GM18867 (cell line): ENCODE measurements at regions not wholly inside any gene's neighbourhood (a gene's known extent, or its start where the extent isn't known, plus 50 kb on each side); places are given as distances from the start of the nearest gene placed in this dataset.
"Not testable (repeated sequence)": the region's sequence is repeated elsewhere in the genome, so short reads cannot be mapped to it uniquely, and the experiment has no call there.

Experiments used
- ATAC-seq: cut with Tn5 transposase; IDR thresholded peaks from one replicate; pipeline ENCODE4 v1.9.1; 2021; ENCODE audit warnings: mild to moderate bottlenecking, moderate library complexity; ENCODE audit not compliant: unreplicated experiment

- not testable (repeated sequence) for ATAC-seq
Observed at GRCh38 chr15:35967968-35968367, 422.0 kb upstream of the DPH6 start.

GRCh38 chr15:35973029-35973428 lies 427.1 kb upstream of the DPH6 start:
- no peak for ATAC-seq

GRCh38 chr15:35974052-35974451 lies 428.1 kb upstream of the DPH6 start:
- no peak for ATAC-seq

GRCh38 chr15:35975941-35976340 lies 430.0 kb upstream of the DPH6 start:
- no peak for ATAC-seq

DNA sequence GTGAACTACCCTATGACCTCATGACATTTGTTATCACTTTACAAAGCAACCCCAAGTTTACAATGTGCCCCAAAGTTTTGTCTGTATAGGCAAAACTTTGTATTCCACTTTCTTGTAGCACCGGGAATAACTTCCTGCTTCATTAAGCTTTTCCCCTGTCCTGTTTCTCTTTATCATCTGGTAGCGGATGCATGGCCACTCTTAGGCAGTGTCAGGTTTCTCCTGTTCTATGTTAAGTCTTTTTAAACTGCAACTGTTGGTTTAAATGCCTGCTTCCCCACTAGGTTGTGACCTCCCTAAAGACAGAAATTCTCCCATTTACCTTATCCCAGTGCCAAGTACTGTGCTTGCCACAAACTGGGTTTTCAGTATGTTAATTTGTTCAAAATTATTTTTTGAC lies 433.6 kb upstream of the DPH6 start:
- no peak for ATAC-seq

DNA sequence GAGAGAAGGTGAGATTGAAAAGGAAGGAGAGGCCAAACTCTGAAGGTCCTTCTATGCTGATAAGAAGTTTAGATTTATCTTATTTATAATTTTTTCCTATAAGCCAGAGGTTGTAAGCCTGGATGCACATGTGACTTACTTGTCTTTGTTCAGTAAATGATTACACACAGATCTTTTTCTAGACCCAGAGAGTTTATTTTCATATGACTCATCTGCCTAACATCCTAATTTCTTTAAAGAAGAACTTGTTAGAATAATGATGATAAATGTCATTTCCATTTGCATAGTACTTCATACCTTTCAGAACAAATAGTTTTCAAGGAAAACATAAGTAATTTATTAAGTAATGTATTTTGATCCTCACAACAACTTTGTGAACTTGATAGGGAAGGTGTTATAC lies 434.8 kb upstream of the DPH6 start:
- ATAC-seq, result no peak

- no peak for ATAC-seq
Observed at GRCh38 chr15:35986191-35986721, 440.3 kb upstream of the DPH6 start.

DNA sequence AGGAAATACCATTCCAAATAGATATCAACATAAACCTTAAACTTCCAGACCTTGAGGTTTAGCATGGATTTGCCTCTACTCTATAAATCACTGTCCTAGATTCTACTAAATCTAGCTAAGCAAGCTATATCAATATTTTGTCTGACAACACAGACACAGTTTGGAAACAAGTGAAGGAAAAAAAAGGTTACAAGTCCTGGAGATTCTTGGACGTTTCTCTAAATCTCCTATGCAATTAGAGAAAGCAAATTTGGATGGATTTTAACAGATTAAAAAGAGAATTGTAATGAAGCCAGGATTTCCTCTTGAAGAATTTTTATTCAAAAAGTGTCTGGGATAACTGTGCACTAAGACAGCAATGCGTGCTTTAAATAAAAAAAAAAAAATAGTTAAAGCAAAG lies 441.1 kb upstream of the DPH6 start:
- no peak for ATAC-seq

DNA sequence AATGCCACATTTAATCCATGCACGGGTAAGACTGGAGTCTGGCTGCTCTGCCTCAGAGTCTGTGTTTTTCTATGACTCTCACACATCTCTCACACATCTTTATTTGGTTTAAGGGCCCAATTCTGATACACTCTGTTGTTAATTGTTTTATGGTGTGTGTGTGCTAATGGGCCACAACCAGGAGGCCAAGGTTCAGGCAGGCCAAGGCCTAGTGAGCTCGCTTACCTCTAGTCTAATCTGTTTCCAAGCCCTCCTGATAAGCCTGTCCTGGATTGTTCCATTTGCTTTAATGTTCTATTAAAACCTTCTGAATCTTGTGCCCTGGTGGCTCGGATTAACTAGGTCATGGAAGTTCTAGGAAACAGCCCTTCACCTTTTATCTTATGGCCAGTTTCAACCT lies 445.4 kb upstream of the DPH6 start:
- ATAC-seq, result no peak

GRCh38 chr15:35992791-35993190 lies 446.8 kb upstream of the DPH6 start:
- no peak for ATAC-seq

DNA sequence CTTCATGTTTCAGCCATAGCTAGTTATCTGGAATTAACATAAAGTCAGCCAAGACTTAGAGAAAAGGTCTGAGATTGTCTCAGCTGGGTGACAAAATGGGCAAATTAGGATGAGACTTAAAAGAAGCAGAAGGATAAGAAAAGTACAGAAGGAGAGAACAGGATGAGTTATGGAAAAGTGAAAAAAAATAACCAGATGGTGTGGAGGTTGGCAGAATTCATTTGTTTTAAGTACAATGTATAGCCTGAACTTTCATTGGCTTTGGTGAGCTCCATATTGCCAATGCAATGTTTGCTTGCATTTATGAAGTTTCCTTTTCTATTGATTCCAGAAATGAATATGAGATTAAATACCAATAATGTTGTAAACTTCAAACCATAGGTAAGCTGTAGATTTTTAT lies 447.2 kb upstream of the DPH6 start:
- no peak for ATAC-seq

- no peak for ATAC-seq
Observed at GRCh38 chr15:35994876-35995275, 448.9 kb upstream of the DPH6 start.

DNA sequence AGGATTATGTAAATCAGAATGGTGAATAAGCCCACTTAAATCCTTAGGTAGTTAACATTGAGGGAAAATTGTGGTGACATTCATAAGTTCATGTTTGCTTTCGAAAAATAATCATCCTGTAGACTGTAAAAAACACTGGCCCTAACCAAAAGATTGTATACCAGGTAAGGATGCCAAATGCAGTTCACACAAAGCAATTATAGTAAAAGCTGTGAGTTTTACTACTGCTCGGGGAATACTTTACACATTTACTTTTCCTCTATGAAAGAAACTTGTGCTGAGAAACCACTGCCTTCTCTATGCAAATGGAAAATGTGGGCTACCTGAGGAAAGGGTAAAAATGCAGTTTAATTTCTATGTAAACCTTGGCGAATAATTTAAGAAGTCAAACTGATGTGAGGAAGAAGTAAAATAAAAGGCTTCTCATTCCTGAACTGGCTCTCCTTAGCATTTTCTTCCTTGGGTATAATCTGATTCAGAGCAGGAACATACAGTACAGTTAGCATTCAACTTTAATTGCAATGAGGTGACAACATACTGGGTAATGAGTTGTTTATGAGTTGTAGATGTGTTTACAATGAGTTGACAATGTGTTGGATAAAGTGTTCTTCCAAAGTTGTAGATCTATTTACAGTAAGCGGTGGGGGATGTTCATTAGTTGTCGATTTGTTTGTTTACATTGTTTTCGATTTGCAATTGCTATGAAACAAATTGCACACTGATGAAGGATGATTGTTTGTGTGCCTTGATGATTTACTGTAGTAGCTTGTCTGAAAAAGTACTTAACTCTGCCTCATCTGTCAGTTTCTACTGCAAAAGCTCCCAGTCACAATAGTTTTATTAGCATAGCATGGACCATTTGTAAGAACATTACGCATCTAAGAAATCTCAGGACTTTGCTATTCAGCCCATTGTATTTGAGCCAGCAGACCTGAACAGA lies 453.0 kb upstream of the DPH6 start:
- ATAC-seq, result no peak

DNA sequence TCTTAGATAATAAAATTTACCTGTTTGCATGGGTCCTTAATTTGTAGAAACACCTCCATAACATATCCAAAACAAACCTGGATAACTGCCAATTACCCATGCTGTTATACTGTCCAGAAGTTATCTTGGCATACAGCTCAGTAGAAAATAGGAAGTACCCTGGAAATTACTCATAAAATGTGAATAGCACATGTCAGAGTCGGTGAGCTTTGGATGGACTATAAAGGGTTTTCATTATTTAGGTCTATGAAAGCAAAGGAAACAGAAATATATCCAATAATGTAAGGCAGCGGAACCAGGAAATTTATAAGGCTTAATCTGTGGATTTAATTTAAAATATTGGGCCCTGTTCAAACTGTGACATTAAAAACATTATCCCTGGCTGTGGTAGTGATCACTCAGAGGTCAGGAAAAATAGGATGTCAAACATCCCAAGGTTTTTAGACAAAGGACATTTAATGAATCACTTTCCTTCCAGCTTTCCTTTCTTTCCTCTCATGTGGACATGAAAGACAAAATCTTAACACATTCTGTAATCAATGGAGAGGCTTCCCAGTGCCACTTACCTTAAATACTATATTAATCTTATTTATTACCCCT lies 459.0 kb upstream of the DPH6 start:
- no peak for ATAC-seq

GRCh38 chr15:36005542-36005941 lies 459.6 kb upstream of the DPH6 start:
- ATAC-seq, result no peak

DNA sequence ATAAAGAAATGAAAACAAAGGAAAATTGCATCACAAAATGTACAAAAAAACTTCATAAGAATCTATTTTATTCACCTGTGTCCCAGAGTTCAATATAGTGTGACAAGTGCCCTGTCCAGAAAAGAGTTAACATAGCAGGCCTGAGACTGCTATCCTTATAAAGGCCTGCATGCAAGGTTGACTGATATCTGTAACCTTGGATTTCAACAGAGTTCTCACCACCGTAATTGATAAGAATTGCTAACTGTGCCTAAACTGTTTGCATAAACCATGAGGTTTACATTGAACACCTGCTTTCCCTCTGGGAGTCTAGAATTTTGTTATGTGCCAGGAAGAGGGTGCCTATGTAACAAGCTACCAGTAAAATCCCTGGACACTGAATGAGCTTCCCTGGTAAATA lies 461.7 kb upstream of the DPH6 start:
- ATAC-seq, result no peak

DNA sequence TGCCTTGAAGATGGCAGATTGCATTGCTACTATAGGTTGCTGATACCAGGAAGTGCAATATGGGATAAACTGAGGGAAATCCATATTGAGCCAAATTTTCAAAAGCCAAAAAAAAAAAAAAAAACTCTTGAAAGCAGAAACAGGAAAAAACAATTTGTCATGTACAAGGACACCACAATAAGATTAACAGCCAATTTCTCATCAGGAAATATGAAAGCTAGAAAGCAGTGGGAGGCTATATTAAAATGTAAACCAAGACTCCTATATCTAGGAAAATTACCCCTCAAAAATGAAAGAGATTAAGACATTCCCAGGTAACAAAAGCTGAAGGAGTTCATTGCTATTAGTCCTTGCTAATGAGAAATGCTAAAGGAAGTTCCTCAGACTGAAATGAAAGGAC lies 462.8 kb upstream of the DPH6 start:
- no peak for ATAC-seq

- no peak for ATAC-seq
Observed at GRCh38 chr15:36024031-36024688, 478.2 kb upstream of the DPH6 start.

DNA sequence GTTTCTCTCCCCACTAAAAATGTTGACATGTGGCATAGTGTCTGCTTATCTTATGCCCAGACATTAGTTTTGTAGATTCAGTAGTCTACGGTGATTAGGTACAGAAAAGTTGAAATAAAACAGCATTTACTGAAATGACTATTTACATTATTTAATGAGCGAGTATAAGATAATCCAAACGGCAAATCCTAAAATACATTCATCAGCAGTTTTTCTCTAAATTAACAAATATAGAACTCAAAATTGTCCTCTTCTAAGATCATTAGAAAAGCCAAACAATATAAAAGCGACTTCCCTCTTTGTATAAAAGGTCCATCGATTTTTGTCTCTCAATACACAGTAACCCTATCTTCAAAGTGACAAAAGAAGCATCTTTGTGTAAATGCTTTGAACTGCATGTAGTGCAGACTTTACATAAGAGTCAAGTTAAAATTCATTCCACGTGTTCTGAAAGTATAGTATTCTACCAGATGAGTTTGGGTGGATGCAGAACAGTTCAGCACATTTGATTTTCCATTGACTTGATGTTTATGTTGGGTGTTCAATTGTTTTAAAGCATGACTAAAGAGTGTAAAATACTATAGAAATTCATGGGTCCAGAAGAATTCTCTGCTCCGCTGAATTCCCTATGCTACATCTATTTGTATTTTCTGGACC lies 480.8 kb upstream of the DPH6 start:
- no peak for ATAC-seq

GRCh38 chr15:36029606-36030210 lies 483.7 kb upstream of the DPH6 start:
- no peak for ATAC-seq
